KMS-11 (cell line): ENCODE measurements at regions not wholly inside any gene's neighbourhood (a gene's known extent, or its start where the extent isn't known, plus 50 kb on each side); places are given as distances from the start of the nearest gene placed in this dataset.

ENCODE experiments used
- H2AFZ ChIP-seq: fragments of 200-600 bp; sonication (generic); 2 replicates; pipeline ENCODE4 v1.6.1; 2016; ENCODE audit warnings: antibody characterized with exemption, mixed run types, low read depth
- H3K27ac ChIP-seq: fragments of 200-600 bp; sonication (generic); 2 replicates; pipeline ENCODE4 v1.6.1; 2016; ENCODE audit warnings: mild to moderate bottlenecking, mixed run types
- H3K27me3 ChIP-seq: fragments of 200-600 bp; sonication (generic); 2 replicates; pipeline ENCODE4 v1.6.1; 2017; ENCODE audit warnings: mild to moderate bottlenecking, low read depth, mixed run types, moderate library complexity; ENCODE audit not compliant: insufficient read depth
- H3K36me3 ChIP-seq: fragments of 200-600 bp; sonication (generic); 2 replicates; pipeline ENCODE4 v1.6.1; 2017; ENCODE audit warnings: mild to moderate bottlenecking, mixed run types; ENCODE audit not compliant: insufficient read depth
- H3K4me1 ChIP-seq: fragments of 200-600 bp; sonication (generic); 2 replicates; pipeline ENCODE4 v1.6.1; 2016; ENCODE audit warnings: mild to moderate bottlenecking, low read depth, mixed run types; ENCODE audit not compliant: poor library complexity, severe bottlenecking
- H3K4me2 ChIP-seq: fragments of 200-600 bp; sonication (generic); 2 replicates; pipeline ENCODE4 v1.7.0; 2016; ENCODE audit warnings: mild to moderate bottlenecking, mixed run types
- H3K4me3 ChIP-seq: fragments of 200-600 bp; sonication (generic); IDR thresholded peaks from 2 replicates; pipeline ENCODE4 v1.6.1; 2017; ENCODE audit warnings: low read depth, low read length, mixed read lengths; ENCODE audit not compliant: insufficient read depth
- H3K79me2 ChIP-seq: fragments of 200-600 bp; sonication (generic); 2 replicates; pipeline ENCODE4 v1.6.1; 2016; ENCODE audit warnings: low read depth, mixed run types; ENCODE audit not compliant: insufficient read depth
- H3K9ac ChIP-seq: fragments of 200-600 bp; sonication (generic); 2 replicates; pipeline ENCODE4 v1.6.1; 2016; ENCODE audit warnings: mild to moderate bottlenecking, mixed run types
- H4K20me1 ChIP-seq: fragments of 200-600 bp; sonication (generic); 2 replicates; pipeline ENCODE4 v1.6.1; 2016; ENCODE audit warnings: mild to moderate bottlenecking, mixed run types; ENCODE audit not compliant: insufficient read depth
- TF ChIP-seq, protein P1 (sequence below): fragments of 200-600 bp; sonication (generic); conservative IDR thresholded peaks from 2 replicates; pipeline ENCODE4 v1.6.1; 2017; ENCODE audit warnings: low read depth, mild to moderate bottlenecking, antibody characterized with exemption, low read length, moderate library complexity, mixed read lengths

DNA sequence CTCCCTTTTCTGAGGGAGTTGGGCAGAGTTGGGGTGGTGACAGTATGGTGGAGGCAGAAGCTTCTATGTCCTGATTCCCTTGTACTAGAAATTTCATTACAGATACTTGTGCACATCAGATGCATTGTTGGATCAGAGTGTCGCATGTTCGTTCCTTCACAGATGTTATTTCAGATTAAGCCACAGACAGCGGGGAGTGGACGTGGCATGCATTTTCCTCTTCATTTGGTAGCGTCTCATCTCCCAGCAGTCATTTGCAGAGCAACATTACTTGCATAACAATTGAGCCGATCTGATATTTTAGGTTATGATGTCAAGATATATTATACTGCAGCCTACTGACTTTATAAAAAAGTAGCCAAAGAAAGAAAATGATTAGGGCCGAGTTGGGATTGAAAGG, 261.6 kb upstream of the SASH1 start:
- Histone ChIP-seq H3K4me1 (no peaks in the 10 kb centered on the region), H3K9ac (no peak overlapping the region), H2AFZ (no peak overlapping the region), H3K27me3 (no peaks in the 10 kb centered on the region), H4K20me1 (no peaks in the 10 kb centered on the region), H3K79me2 (no peaks in the 10 kb centered on the region), H3K36me3 (no peaks in the 10 kb centered on the region), H3K4me2 (no peak overlapping the region), H3K27ac (no peak overlapping the region), H3K4me3 (no peak overlapping the region)
- TF ChIP-seq, protein P1, sequence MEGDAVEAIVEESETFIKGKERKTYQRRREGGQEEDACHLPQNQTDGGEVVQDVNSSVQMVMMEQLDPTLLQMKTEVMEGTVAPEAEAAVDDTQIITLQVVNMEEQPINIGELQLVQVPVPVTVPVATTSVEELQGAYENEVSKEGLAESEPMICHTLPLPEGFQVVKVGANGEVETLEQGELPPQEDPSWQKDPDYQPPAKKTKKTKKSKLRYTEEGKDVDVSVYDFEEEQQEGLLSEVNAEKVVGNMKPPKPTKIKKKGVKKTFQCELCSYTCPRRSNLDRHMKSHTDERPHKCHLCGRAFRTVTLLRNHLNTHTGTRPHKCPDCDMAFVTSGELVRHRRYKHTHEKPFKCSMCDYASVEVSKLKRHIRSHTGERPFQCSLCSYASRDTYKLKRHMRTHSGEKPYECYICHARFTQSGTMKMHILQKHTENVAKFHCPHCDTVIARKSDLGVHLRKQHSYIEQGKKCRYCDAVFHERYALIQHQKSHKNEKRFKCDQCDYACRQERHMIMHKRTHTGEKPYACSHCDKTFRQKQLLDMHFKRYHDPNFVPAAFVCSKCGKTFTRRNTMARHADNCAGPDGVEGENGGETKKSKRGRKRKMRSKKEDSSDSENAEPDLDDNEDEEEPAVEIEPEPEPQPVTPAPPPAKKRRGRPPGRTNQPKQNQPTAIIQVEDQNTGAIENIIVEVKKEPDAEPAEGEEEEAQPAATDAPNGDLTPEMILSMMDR, result no peak

DNA sequence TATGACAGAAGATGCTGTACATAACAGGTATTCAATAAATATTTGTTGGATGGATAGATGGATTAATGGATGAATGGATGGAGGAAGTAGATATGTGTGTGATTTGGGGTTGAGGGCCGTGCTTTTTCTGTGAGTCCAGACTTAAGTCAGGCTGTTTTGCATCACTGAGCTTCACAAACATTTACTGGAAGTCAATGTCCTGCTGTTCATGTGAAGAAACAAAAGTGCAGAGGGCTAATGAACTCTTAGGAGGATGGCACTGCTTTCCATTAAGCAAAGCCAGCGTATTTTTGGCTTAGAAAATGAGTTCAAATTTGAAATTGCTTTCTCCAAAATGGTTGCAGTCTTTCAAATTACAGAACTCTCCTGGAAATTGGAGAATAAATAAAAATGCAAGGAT, 260.6 kb upstream of the SASH1 start:
- Histone ChIP-seq H3K9ac (no peak overlapping the region), H3K36me3 (no peaks in the 10 kb centered on the region), H4K20me1 (no peaks in the 10 kb centered on the region), H3K4me2 (no peak overlapping the region), H3K4me3 (no peak overlapping the region), H2AFZ (no peak overlapping the region), H3K79me2 (no peaks in the 10 kb centered on the region), H3K27me3 (no peaks in the 10 kb centered on the region), H3K4me1 (no peaks in the 10 kb centered on the region), H3K27ac (no peak overlapping the region)
- TF ChIP-seq, protein P1, result no peak

DNA sequence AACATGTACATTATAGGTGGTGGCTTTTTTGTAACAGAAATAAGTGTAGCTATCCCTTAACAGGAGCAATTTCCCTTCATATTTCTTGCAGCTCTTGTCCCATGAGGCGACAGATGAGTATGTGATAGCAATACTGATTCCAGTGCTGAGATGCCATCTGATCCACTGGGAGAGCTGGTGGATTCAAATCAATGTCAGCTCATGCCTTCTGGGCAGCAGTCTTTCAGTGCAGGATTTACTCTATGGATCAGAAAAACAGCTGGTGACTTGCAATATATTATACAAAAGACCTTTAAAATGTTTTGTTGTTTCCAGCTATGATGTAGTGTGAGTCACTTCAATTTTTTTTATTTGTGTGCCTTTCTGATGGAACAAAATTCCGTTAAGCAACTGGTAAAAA, 259.9 kb upstream of the SASH1 start:
- H3K79me2 ChIP-seq, result no peaks in the 10 kb centered on the region
- no peaks in the 10 kb centered on the region for H3K4me1 ChIP-seq
- H3K27me3 ChIP-seq, result no peaks in the 10 kb centered on the region
- H2AFZ ChIP-seq, result no peak overlapping the region
- H3K36me3 ChIP-seq, result no peaks in the 10 kb centered on the region
- no peak overlapping the region for H3K4me3 ChIP-seq
- H4K20me1 ChIP-seq, result no peaks in the 10 kb centered on the region
- no peak overlapping the region for H3K4me2 ChIP-seq
- no peak overlapping the region for H3K9ac ChIP-seq
- TF ChIP-seq, protein P1, result no peak
- H3K27ac ChIP-seq, result no peak overlapping the region

DNA sequence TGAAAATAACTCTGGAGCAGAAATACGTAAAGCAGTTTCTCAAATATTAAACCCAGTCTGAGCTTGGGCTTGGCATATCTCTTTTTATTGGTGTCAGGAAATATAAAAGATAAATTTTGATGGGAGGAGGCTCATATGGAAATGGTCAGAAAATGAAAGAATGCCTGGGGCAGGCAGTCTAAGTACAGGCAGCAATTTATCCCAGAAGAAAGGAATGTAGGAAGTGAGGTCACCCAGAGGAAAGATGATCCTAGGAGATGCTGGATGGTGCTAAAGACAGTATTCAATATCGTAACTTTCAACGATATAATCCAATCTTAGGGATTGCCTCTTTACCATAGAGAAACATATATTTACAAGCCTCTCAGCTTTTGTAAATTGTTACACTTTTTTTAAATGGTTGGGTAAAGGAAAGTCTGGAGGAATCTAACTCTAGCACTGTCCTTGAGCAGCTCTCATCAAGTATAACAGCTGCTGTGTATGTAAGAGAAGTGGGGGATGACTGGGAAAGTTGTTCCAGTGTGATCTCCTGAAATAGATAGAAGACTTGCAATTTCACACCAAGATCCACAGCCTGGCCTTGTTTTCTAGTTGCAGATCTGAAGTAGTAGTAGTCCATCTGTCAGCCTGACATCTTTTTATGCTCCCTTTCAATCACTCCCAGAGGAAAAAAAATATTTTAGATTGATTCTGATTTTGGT, 256.9 kb upstream of the SASH1 start:
- H3K27ac ChIP-seq, result no peak overlapping the region
- no peaks in the 10 kb centered on the region for H3K27me3 ChIP-seq
- H3K4me3 ChIP-seq, result no peak overlapping the region
- H3K9ac ChIP-seq, result no peak overlapping the region
- no peaks in the 10 kb centered on the region for H3K36me3 ChIP-seq
- H4K20me1 ChIP-seq, result no peaks in the 10 kb centered on the region
- no peaks in the 10 kb centered on the region for H3K79me2 ChIP-seq
- TF ChIP-seq, protein P1, result no peak
- H3K4me2 ChIP-seq, result no peak overlapping the region
- no peak overlapping the region for H2AFZ ChIP-seq
- H3K4me1 ChIP-seq, result no peaks in the 10 kb centered on the region
